ENCODE measurements at regions not wholly inside any gene's neighbourhood (a gene's known extent, or its start where the extent isn't known, plus 50 kb on each side); places are given as distances from the start of the nearest gene placed in this dataset.

DNA sequence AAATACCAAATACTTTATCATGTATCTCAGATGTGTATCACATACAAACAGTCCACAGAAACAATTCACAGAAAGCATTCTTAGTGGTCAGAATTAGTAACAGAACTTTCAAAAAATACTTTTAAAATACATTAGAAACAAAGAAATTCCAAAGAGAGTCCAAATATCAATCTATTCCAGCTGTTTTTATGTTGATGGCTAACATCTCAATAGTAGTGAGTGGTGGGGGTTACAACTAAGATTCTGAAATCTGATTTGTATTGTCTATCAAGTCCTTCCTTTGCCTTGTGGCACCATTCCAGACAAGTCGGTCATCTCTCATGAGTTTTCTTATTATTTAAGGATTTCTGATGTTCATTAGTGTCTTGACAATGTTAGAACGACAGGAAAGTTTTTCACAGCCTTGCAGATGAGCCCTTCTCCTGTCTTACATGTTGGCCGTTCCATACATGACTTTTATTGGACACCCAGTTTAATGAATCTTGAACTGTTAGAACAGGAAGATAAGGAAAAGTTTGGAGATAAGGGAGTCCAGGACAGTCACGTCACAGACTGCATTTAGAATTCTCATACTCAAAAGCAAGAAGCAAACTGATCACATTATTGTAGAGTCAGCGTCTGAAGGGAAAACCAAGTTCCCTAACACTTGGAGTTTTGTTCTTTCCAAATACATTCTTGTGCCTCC lies 410.3 kb downstream of the PID1 start:
- Histone ChIP-seq H3K27me3 (no peaks in the 10 kb centered on the region), H3K4me1 (no peaks in the 10 kb centered on the region), H3K36me3 (no peaks in the 10 kb centered on the region), H3K9me3 (no peaks in the 10 kb centered on the region), H3K27ac (no peak overlapping the region), H3K4me3 (no peak overlapping the region)
- TF ChIP-seq CTCF (IDR thresholded peaks at IDR 0.05) (no peak), POLR2AphosphoS5 (IDR thresholded peaks at IDR 0.05) (no peak), POLR2A (IDR thresholded peaks at IDR 0.05) (no peak), EP300 (IDR thresholded peaks at IDR 0.05) (no peak)
- DNase-seq, result no peak
- 61 to 71% methylated on average over 5 of the region's 5 CpGs for WGBS, 2 donors
- intact Hi-C loops (cut with DNase I), result no loop called here

DNA sequence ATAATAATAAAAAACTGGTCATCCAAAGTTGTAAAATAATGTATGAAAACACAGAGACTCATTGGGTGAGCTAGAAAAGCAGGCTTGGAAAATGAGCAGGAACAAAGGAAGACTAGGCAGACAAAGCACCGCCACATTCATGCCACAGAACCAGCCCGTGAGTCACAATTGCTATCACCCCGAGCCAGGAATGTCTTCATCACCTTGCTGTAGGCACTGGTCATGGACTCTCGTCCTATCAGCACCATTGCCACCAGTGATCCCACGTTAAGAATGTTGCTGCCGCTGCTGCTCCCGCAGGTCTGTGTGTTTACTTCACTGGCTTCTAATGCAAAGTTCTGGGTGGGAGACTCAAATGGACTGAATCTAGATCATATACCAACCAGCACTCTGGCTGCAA lies 417.9 kb downstream of the PID1 start:
- Histone ChIP-seq H3K36me3 (no peaks in the 10 kb centered on the region), H3K4me3 (no peak overlapping the region), H3K9me3 (no peaks in the 10 kb centered on the region), H3K4me1 (no peaks in the 10 kb centered on the region), H3K27me3 (no peaks in the 10 kb centered on the region), H3K27ac (no peak overlapping the region)
- 88 to 89% methylated on average over 7 of the region's 7 CpGs for WGBS, 2 donors
- no peak for DNase-seq
- intact Hi-C loops (cut with DNase I), result no loop called here
- TF ChIP-seq EP300 (IDR thresholded peaks at IDR 0.05) (no peak), POLR2AphosphoS5 (IDR thresholded peaks at IDR 0.05) (no peak), CTCF (IDR thresholded peaks at IDR 0.05) (no peak), POLR2A (IDR thresholded peaks at IDR 0.05) (no peak)

DNA sequence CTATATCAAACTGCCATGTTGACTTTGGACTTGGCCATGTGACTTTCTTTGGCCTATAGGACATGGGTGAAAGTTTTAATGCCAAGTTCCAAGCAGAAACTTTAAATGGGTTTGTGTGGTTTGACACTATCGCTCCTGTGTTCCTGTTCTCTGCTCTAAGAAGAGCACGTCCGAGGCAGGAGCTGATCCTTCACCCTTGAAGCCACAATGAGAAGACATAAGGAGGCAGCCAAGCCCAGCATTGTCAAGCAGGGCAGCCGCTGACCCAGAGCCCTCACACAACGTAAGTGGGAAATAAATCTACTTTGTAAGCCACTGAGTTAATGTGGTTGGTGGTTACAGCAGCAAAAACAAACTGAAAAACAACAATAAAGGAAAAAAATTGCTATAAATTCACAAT lies 422.4 kb downstream of the PID1 start:
- Histone ChIP-seq H3K27ac (no peak overlapping the region), H3K27me3 (no peaks in the 10 kb centered on the region), H3K36me3 (no peaks in the 10 kb centered on the region), H3K4me3 (no peak overlapping the region), H3K4me1 (no peaks in the 10 kb centered on the region), H3K9me3 (no peaks in the 10 kb centered on the region)
- intact Hi-C loops (cut with DNase I), result no loop called here
- 86 to 91% methylated on average over 5 of the region's 5 CpGs for WGBS, 2 donors
- no peak for DNase-seq
- TF ChIP-seq POLR2AphosphoS5 (IDR thresholded peaks at IDR 0.05) (no peak), POLR2A (IDR thresholded peaks at IDR 0.05) (no peak), EP300 (IDR thresholded peaks at IDR 0.05) (no peak), CTCF (IDR thresholded peaks at IDR 0.05) (no peak)

DNA sequence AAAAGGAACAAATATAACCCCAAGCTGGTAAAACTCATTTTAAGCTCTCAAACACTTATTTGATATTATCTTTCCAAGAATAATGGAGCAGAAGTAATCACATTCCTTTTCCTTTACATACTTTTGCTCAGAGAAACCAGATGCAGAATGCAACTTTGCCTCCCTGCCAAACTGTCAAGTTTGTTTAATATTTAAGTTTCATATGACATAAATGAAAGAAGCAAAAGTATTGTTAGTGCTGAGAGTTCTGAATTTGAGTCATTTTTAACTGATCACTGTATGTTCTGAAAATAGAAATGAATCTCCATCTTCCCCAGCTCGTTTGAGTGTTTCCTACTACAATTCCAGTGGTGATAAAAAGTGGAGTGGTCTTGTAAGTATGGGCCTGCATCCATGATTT lies 423.4 kb downstream of the PID1 start:
- Histone ChIP-seq H3K27me3 (no peaks in the 10 kb centered on the region), H3K27ac (no peak overlapping the region), H3K4me3 (no peak overlapping the region), H3K4me1 (no peaks in the 10 kb centered on the region), H3K9me3 (no peaks in the 10 kb centered on the region), H3K36me3 (no peaks in the 10 kb centered on the region)
- no peak for DNase-seq
- intact Hi-C loops (cut with DNase I), result no loop called here
- no peak for TF ChIP-seq EP300 (IDR thresholded peaks at IDR 0.05)
- no peak for TF ChIP-seq POLR2AphosphoS5 (IDR thresholded peaks at IDR 0.05)
- TF ChIP-seq CTCF (IDR thresholded peaks at IDR 0.05), result no peak
- TF ChIP-seq POLR2A (IDR thresholded peaks at IDR 0.05), result no peak
- 41 to 48% methylated on average over 1 of the region's 1 CpG for WGBS, 2 donors

DNA sequence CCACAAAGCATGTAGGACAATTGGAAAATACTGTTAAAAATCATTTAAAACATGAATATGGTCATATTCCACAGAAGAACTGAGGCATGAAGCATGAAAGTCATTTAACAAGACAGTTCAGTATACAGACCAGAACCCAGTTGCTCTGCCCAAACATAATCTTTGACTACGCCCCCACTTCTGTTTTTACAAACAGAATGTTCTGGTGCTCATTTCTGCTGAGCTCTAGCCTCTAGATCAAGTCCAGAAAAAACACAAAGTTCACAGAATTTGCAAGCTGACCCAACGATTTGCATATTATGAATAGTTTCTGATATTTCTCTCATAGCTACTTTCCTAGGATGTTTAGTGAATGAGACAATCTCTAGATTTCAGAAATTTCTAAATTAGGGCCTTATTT lies 424.9 kb downstream of the PID1 start:
- WGBS, 2 donors, result 66 to 71% methylated on average over 2 of the region's 2 CpGs
- H3K4me3 ChIP-seq, result no peak overlapping the region
- no peaks in the 10 kb centered on the region for H3K4me1 ChIP-seq
- TF ChIP-seq POLR2A (IDR thresholded peaks at IDR 0.05) (no peak), EP300 (IDR thresholded peaks at IDR 0.05) (no peak), POLR2AphosphoS5 (IDR thresholded peaks at IDR 0.05) (no peak), CTCF (IDR thresholded peaks at IDR 0.05) (no peak)
- H3K27ac ChIP-seq, result no peak overlapping the region
- intact Hi-C loops (cut with DNase I), result no loop called here
- H3K36me3 ChIP-seq, result no peaks in the 10 kb centered on the region
- H3K27me3 ChIP-seq, result no peaks in the 10 kb centered on the region
- no peak for DNase-seq
- no peaks in the 10 kb centered on the region for H3K9me3 ChIP-seq

All from sigmoid colon (tissue), 6 donors.